CD4-positive, CD25-positive, alpha-beta regulatory T cell (primary cell): ENCODE measurements at regions not wholly inside any gene's neighbourhood (a gene's known extent, or its start where the extent isn't known, plus 50 kb on each side); places are given as distances from the start of the nearest gene placed in this dataset.
"Not testable (repeated sequence)": the region's sequence is repeated elsewhere in the genome, so short reads cannot be mapped to it uniquely, and the experiment has no call there.

ENCODE experiments used
- ATAC-seq, 2 donors: fragments of 150-1000 bp; cut with Tn5 transposase; one replicate each; pipeline ENCODE4 v1.10.0; 2021; ENCODE audit warnings: low read depth in 2 of 2, moderate number of reproducible peaks in 2 of 2, moderate library complexity in 1 of 2
- DNase-seq, 3 donors: peaks; one replicate each; pipeline versions ENCODE4 v3.0.0 to v3.0.0-alpha.2; 2012 to 2022; ENCODE audit warnings: mixed read lengths in 1 of 3
- H3K27ac ChIP-seq: one replicate; pipeline ENCODE4 v1.7.0; 2013; ENCODE audit warnings: mild to moderate bottlenecking, low read length; ENCODE audit not compliant: insufficient read depth, poor library complexity, severe bottlenecking
- H3K27me3 ChIP-seq: one replicate; pipeline ENCODE4 v1.7.0; 2013; ENCODE audit warnings: low read length; ENCODE audit not compliant: control insufficient read depth, insufficient read depth
- H3K36me3 ChIP-seq: one replicate; pipeline ENCODE4 v1.7.0; 2013; ENCODE audit warnings: mild to moderate bottlenecking, low read length, moderate library complexity; ENCODE audit not compliant: control insufficient read depth, insufficient read depth
- H3K4me1 ChIP-seq: 2 replicates; pipeline ENCODE4 v1.7.0; 2013; ENCODE audit warnings: mild to moderate bottlenecking, low read length; ENCODE audit not compliant: insufficient read depth, control insufficient read depth, poor library complexity, severe bottlenecking
- H3K4me3 ChIP-seq: one replicate; pipeline ENCODE4 v1.7.0; 2013; ENCODE audit warnings: low read depth, mild to moderate bottlenecking, low read length, moderate library complexity
- H3K9me3 ChIP-seq, 2 experiments: 1 replicate in 1 of 2; 2 replicates in 1 of 2; pipeline ENCODE4 v1.7.0; 2013; ENCODE audit warnings: low read length in 2 of 2, mild to moderate bottlenecking in 1 of 2, moderate library complexity in 1 of 2; ENCODE audit not compliant: control insufficient read depth in 2 of 2
- H3K27ac Mint-ChIP-seq, 3 donors: one replicate each; pipeline ENCODE4 v1.8.0; 2020 to 2022; ENCODE audit warnings: mild to moderate bottlenecking in 3 of 3, mixed read lengths in 3 of 3, moderate library complexity in 2 of 3
- H3K27me3 Mint-ChIP-seq: one replicate; pipeline ENCODE4 v1.8.0; 2022; ENCODE audit warnings: mild to moderate bottlenecking, mixed read lengths
- H3K36me3 Mint-ChIP-seq: one replicate; pipeline ENCODE4 v1.8.0; 2020; ENCODE audit warnings: mixed read lengths
- H3K4me1 Mint-ChIP-seq, 4 donors: one replicate each; pipeline ENCODE4 v1.8.0; 2020 to 2022; ENCODE audit warnings: mixed read lengths in 4 of 4, mild to moderate bottlenecking in 1 of 4
- H3K4me3 Mint-ChIP-seq, 4 donors: one replicate each; pipeline ENCODE4 v1.8.0; 2020 to 2022; ENCODE audit warnings: mild to moderate bottlenecking in 4 of 4, mixed read lengths in 4 of 4, moderate library complexity in 3 of 4
- H3K9me3 Mint-ChIP-seq, 7 donors: one replicate each; pipeline ENCODE4 v1.8.0; 2020 to 2022; ENCODE audit warnings: mixed read lengths in 7 of 7, mild to moderate bottlenecking in 3 of 7, moderate library complexity in 2 of 7

DNA sequence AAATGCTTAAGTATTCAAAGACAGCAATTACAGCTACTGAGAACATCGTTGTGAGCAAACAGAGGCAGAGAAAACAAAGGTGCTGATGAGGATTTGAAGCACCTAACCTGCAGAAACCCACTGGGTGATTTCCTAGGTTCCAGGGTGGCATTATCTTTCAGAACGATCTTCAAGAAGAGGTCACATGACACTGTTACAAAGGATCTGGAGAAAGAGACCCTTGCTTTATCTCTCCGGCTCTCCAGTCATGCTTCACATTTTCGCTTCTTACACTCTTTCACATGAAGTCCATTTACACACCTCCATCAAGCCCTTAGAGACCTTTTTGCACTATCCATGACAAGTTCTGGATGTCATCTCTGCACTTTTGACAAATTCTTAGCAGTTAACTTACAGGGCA lies 70.8 kb downstream of the GOLGA8B start:
- peak overlapping the region in 2 of 4 donors; percentile 55 to 82 for H3K4me3 Mint-ChIP-seq
- ATAC-seq: no peak
- no peaks in the 10 kb centered on the region for H3K36me3 ChIP-seq
- H3K4me3 ChIP-seq: no peak overlapping the region
- peaks cover 0 to 4% (median 0%) of the 10 kb centered on the region in 7 donors for H3K9me3 Mint-ChIP-seq
- peaks cover 43% of the 10 kb centered on the region for H3K27me3 ChIP-seq
- no peaks in the 10 kb centered on the region for H3K36me3 Mint-ChIP-seq
- peaks cover 39% of the 10 kb centered on the region for H3K27me3 Mint-ChIP-seq
- no peak overlapping the region for H3K27ac Mint-ChIP-seq
- peaks cover 0 to 22% (median 0%) of the 10 kb centered on the region in 4 donors for H3K4me1 Mint-ChIP-seq
- peaks cover 18% of the 10 kb centered on the region for H3K4me1 ChIP-seq
- no peak for DNase-seq
- no peaks in the 10 kb centered on the region for H3K9me3 ChIP-seq
- no peak overlapping the region for H3K27ac ChIP-seq

GRCh38 chr15:34501131-34501530 lies 63.5 kb upstream of the GOLGA8A start:
- H3K27me3 Mint-ChIP-seq: peaks cover 39% of the 10 kb centered on the region
- ATAC-seq (no peak), DNase-seq (no peak)
- Histone ChIP-seq H3K27ac (no peak overlapping the region), H3K4me1 (no peaks in the 10 kb centered on the region), H3K36me3 (no peaks in the 10 kb centered on the region), H3K27me3 (peaks cover 35% of the 10 kb centered on the region), H3K9me3 (no peaks in the 10 kb centered on the region), H3K4me3 (no peak overlapping the region)
- H3K36me3 Mint-ChIP-seq: no peaks in the 10 kb centered on the region
- no peak overlapping the region for H3K27ac Mint-ChIP-seq
- H3K4me3 Mint-ChIP-seq: no peak overlapping the region
- peaks cover 0 to 7% (median 0%) of the 10 kb centered on the region in 7 donors for H3K9me3 Mint-ChIP-seq
- peaks cover 0 to 3% (median 0%) of the 10 kb centered on the region in 4 donors for H3K4me1 Mint-ChIP-seq

- Histone ChIP-seq H3K9me3 (peaks cover 4 to 5% of the 10 kb centered on the region in 2 experiments), H3K4me3 (no peak overlapping the region), H3K27me3 (peaks cover 42% of the 10 kb centered on the region), H3K27ac (no peak overlapping the region), H3K4me1 (peaks cover 4% of the 10 kb centered on the region), H3K36me3 (no peaks in the 10 kb centered on the region)
- Mint-ChIP-seq H3K9me3 (peaks cover 0 to 6% (median 3%) of the 10 kb centered on the region in 7 donors), H3K36me3 (no peaks in the 10 kb centered on the region), H3K4me3 (no peak overlapping the region), H3K27me3 (peaks cover 57% of the 10 kb centered on the region), H3K27ac (peak overlapping the region in 1 of 3 donors; percentile 26), H3K4me1 (peaks cover 0 to 8% (median 1%) of the 10 kb centered on the region in 4 donors)
- DNase-seq (no peak), ATAC-seq (no peak)
These were observed 58.8 kb upstream of the GOLGA8A start for GRCh38 chr15:34496207-34496995.

DNA sequence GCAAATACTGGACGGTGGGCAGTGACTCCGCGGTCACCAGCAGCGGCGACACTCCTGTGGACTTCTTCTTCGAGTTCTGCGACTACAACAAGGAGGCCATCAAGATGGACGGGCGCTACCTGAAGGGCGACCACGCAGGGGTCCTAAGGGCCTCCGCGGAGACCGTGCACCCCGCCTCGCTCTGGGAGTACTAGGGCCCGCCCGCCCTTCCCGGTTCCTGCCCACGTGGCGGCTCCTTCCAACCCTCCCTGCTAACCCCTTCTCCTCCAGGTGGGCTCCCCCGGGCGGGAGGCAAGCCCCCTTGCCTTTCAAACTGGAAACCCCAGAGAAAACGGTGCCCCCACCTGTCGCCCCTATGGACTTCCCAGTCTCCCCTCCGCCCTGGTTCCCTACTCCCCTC lies 58.1 kb upstream of the GOLGA8A start:
- peaks cover 0 to 12% (median 3%) of the 10 kb centered on the region in 7 donors for H3K9me3 Mint-ChIP-seq
- H3K4me3 Mint-ChIP-seq: peak overlapping the region in 2 of 4 donors; percentile 34 to 39
- H3K4me1 Mint-ChIP-seq, H3K4me3 ChIP-seq, H3K4me1 ChIP-seq, H3K27ac ChIP-seq, H3K36me3 ChIP-seq, H3K27ac Mint-ChIP-seq, ATAC-seq, H3K36me3 Mint-ChIP-seq, DNase-seq: not testable (repeated sequence)
- Histone ChIP-seq H3K27me3 (peaks cover 46% of the 10 kb centered on the region), H3K9me3 (peaks cover 6 to 10% of the 10 kb centered on the region in 2 experiments)
- peaks cover 64% of the 10 kb centered on the region for H3K27me3 Mint-ChIP-seq

DNA sequence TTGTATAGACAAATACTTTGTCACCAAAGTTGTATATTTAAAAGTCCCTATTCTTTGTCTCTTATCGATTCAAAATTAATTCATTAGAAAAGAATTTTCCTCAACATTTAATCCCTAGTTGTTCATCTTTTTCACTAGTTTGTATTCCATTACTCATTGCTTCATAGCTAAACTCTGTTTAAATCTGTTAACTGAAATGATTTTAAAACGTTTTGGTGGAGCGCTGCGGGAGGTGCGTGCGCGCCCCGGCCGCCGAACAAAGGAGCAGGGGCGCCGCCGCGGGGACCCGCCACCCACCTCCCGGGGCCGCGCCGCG lies 56.4 kb upstream of the GOLGA8A start:
- DNase-seq: no peak

DNA sequence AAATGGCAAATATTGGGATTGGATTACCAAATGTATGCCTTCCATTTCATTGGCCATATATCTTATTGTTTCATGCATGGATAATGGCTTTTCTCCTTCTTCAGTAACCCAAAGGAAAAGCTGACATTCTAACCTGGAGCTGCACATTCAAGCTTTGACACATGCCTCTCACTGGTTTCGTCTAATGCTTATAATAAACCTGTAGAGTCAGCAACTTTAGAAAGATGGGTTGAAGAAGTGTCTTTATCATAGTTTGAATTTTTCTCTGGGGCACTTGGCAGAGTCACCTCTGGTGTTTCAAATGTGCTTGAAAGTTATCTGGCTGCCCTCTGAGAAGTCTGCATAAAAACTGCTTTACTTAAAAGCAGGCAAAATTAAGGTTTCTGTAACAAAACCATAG lies 55.4 kb upstream of the GOLGA8A start:
- H3K4me1 ChIP-seq: peaks cover 4% of the 10 kb centered on the region
- peaks cover 6 to 10% of the 10 kb centered on the region in 2 experiments for H3K9me3 ChIP-seq
- peaks cover 38% of the 10 kb centered on the region for H3K27me3 ChIP-seq
- Mint-ChIP-seq H3K4me3 (no peak overlapping the region), H3K9me3 (peaks cover 0 to 15% (median 9%) of the 10 kb centered on the region in 7 donors), H3K36me3 (no peaks in the 10 kb centered on the region), H3K4me1 (peaks cover 0 to 13% (median 3%) of the 10 kb centered on the region in 4 donors), H3K27me3 (peaks cover 70% of the 10 kb centered on the region), H3K27ac (no peak overlapping the region)
- H3K27ac ChIP-seq: no peak overlapping the region
- no peak overlapping the region for H3K4me3 ChIP-seq
- no peaks in the 10 kb centered on the region for H3K36me3 ChIP-seq
- DNase-seq: no peak
- ATAC-seq: no peak

More for the DNA sequence above, 56.4 kb upstream of the GOLGA8A start:
- Mint-ChIP-seq H3K27ac (no peak overlapping the region), H3K27me3 (peaks cover 62% of the 10 kb centered on the region), H3K4me3 (no peak overlapping the region), H3K36me3 (no peaks in the 10 kb centered on the region), H3K4me1 (peaks cover 0 to 13% (median 3%) of the 10 kb centered on the region in 4 donors), H3K9me3 (peaks cover 0 to 15% (median 3%) of the 10 kb centered on the region in 7 donors)
- Histone ChIP-seq H3K9me3 (peaks cover 6 to 10% of the 10 kb centered on the region in 2 experiments), H3K4me3 (no peak overlapping the region), H3K4me1 (peaks cover 4% of the 10 kb centered on the region), H3K27ac (no peak overlapping the region), H3K36me3 (no peaks in the 10 kb centered on the region), H3K27me3 (peaks cover 42% of the 10 kb centered on the region)
- no peak for ATAC-seq

DNA sequence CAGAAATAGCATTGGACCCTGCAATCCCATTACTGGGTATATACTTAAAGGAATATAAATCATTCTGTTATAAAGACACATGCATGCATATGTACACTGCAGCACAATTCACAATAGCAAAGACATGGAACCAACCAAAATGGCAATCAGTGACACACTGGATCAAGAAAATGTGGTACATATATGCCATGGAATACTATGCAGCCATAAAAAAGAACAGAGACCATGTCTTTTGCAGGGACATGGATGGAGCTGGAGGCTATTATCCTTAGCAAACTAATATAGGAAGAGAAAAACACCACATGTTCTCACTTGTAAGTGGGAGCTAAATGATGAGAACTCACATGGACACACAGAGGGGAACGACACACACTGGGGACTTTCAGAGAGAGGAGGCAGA lies 53.9 kb upstream of the GOLGA8A start:
- DNase-seq, H3K27ac ChIP-seq, H3K27ac Mint-ChIP-seq, H3K4me3 ChIP-seq, H3K36me3 Mint-ChIP-seq, ATAC-seq, H3K4me1 Mint-ChIP-seq, H3K4me1 ChIP-seq, H3K36me3 ChIP-seq, H3K4me3 Mint-ChIP-seq: not testable (repeated sequence)
- Mint-ChIP-seq H3K9me3 (peaks cover 0 to 23% (median 9%) of the 10 kb centered on the region in 7 donors), H3K27me3 (peaks cover 70% of the 10 kb centered on the region)
- H3K27me3 ChIP-seq: peaks cover 34% of the 10 kb centered on the region
- peaks cover 6 to 10% of the 10 kb centered on the region in 2 experiments for H3K9me3 ChIP-seq
